ENCODE measurements at regions not wholly inside any gene's neighbourhood (a gene's known extent, or its start where the extent isn't known, plus 50 kb on each side); places are given as distances from the start of the nearest gene placed in this dataset.

DNA sequence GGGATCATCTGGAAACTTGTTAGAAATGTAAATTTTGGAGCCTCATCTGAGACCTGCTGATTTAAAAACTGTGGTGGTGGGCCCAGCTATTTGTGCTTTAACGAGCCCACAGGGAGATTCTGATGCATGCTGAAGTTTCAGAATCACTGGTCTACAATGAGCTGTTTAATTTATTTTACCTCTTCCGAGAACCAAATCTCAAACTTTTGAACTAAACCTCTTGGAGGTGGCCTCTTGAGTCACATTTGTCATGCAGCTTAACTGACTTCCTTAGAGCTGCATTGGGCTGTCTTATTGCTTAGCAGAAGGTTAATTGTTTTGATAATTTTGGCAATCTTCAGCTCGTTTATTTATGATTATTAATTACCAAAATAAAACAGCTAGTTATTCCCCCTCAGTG lies 112.1 kb upstream of the NPHP3 start:
- TF ChIP-seq, protein P1, sequence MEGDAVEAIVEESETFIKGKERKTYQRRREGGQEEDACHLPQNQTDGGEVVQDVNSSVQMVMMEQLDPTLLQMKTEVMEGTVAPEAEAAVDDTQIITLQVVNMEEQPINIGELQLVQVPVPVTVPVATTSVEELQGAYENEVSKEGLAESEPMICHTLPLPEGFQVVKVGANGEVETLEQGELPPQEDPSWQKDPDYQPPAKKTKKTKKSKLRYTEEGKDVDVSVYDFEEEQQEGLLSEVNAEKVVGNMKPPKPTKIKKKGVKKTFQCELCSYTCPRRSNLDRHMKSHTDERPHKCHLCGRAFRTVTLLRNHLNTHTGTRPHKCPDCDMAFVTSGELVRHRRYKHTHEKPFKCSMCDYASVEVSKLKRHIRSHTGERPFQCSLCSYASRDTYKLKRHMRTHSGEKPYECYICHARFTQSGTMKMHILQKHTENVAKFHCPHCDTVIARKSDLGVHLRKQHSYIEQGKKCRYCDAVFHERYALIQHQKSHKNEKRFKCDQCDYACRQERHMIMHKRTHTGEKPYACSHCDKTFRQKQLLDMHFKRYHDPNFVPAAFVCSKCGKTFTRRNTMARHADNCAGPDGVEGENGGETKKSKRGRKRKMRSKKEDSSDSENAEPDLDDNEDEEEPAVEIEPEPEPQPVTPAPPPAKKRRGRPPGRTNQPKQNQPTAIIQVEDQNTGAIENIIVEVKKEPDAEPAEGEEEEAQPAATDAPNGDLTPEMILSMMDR (IDR thresholded peaks at IDR 0.05) = no peak
- no peak for TF ChIP-seq POLR2A (IDR thresholded peaks at IDR 0.05)

All from uterus (tissue), 2 donors.